Tibial artery (tissue), 4 donors: ENCODE measurements at regions not wholly inside any gene's neighbourhood (a gene's known extent, or its start where the extent isn't known, plus 50 kb on each side); places are given as distances from the start of the nearest gene placed in this dataset.

ENCODE experiments used
- DNase-seq, 2 donors: peaks; one replicate each; pipeline ENCODE4 v3.0.0-alpha.2; 2019
- H3K27ac ChIP-seq, 2 donors: fragments of 200-600 bp; sonication (generic) in 1 of 2; 1 replicate in 1 of 2; 2 replicates in 1 of 2; pipeline ENCODE4 v1.5.1; 2018 to 2019; ENCODE audit warnings: mild to moderate bottlenecking in 1 of 2
- H3K27me3 ChIP-seq, 2 donors: fragments of 200-600 bp; sonication (generic) in 1 of 2; one replicate each; pipeline versions ENCODE4 v1.5.1 to v1.6.0; 2016 to 2019
- H3K36me3 ChIP-seq, 3 donors: fragments of 200-600 bp; sonication (generic) in 2 of 3; one replicate each; pipeline ENCODE4 v1.5.1; 2016 to 2019; ENCODE audit warnings: mild to moderate bottlenecking in 2 of 3
- H3K4me1 ChIP-seq, 4 donors: fragments of 200-600 bp; sonication (generic) in 2 of 4; 1 replicate in 3 of 4; 2 replicates in 1 of 4; pipeline ENCODE4 v1.5.1; 2016 to 2019
- H3K4me3 ChIP-seq, 2 donors: fragments of 200-600 bp; sonication (generic) in 1 of 2; 1 replicate in 1 of 2; 2 replicates in 1 of 2; pipeline ENCODE4 v1.5.1; 2018 to 2019; ENCODE audit warnings: mild to moderate bottlenecking in 2 of 2
- H3K9me3 ChIP-seq, 3 donors: fragments of 200-600 bp; sonication (generic) in 1 of 3; one replicate each; pipeline ENCODE4 v1.5.1; 2016 to 2019
- intact Hi-C: fragments of 100-400 bp; cut with DNase I; formaldehyde crosslinking; loops from one replicate; pipeline ENCODE4 v1.15.0; 2023; ENCODE audit warnings: low total_unique reads
- TF ChIP-seq, protein P1 (sequence below), 2 experiments: fragments of 200-600 bp in 1 of 2; fragments of 450-650 bp in 1 of 2; IDR thresholded peaks; one replicate each; pipeline ENCODE4 v1.5.1; 2017 to 2019; ENCODE audit warnings: antibody characterized with exemption in 2 of 2, mild to moderate bottlenecking in 1 of 2, moderate library complexity in 1 of 2

- Histone ChIP-seq H3K9me3 (no peaks in the 10 kb centered on the region), H3K27ac (no peak overlapping the region), H3K36me3 (no peaks in the 10 kb centered on the region), H3K27me3 (no peaks in the 10 kb centered on the region), H3K4me3 (no peak overlapping the region), H3K4me1 (no peaks in the 10 kb centered on the region)
- TF ChIP-seq, protein P1, sequence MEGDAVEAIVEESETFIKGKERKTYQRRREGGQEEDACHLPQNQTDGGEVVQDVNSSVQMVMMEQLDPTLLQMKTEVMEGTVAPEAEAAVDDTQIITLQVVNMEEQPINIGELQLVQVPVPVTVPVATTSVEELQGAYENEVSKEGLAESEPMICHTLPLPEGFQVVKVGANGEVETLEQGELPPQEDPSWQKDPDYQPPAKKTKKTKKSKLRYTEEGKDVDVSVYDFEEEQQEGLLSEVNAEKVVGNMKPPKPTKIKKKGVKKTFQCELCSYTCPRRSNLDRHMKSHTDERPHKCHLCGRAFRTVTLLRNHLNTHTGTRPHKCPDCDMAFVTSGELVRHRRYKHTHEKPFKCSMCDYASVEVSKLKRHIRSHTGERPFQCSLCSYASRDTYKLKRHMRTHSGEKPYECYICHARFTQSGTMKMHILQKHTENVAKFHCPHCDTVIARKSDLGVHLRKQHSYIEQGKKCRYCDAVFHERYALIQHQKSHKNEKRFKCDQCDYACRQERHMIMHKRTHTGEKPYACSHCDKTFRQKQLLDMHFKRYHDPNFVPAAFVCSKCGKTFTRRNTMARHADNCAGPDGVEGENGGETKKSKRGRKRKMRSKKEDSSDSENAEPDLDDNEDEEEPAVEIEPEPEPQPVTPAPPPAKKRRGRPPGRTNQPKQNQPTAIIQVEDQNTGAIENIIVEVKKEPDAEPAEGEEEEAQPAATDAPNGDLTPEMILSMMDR (IDR thresholded peaks at IDR 0.05): no peak
- no peak for DNase-seq
- intact Hi-C loops: no loop called here
These were observed 364.4 kb upstream of the MCTP2 start for GRCh38 chr15:93866948-93867347.

DNA sequence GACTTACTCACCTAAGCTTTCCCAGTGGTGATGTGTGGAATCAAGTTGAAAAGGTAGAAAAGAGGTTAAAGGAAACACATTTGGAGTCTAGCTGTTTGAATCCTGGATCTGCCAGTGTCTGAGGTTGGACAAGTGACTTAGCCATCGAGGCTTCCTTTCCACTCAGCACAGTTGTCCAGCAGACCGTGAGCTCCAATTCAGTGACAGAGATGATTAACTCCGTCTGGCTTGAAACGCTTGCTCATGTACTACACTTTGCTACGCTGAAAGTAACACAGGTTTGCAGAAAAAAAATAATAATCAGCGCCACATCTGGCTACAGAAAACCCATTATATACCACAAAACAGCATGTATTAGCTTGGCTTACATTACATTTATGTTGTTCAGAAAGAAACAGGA is 364.9 kb upstream of the MCTP2 start:
- Histone ChIP-seq H3K4me1 (no peaks in the 10 kb centered on the region), H3K4me3 (no peak overlapping the region), H3K27me3 (no peaks in the 10 kb centered on the region), H3K27ac (no peak overlapping the region), H3K36me3 (no peaks in the 10 kb centered on the region), H3K9me3 (no peaks in the 10 kb centered on the region)
- intact Hi-C loops: no loop called here
- TF ChIP-seq, protein P1 (IDR thresholded peaks at IDR 0.05): no peak
- no peak for DNase-seq

- Histone ChIP-seq H3K4me3 (no peak overlapping the region), H3K4me1 (no peaks in the 10 kb centered on the region), H3K27me3 (no peaks in the 10 kb centered on the region), H3K9me3 (no peaks in the 10 kb centered on the region), H3K36me3 (no peaks in the 10 kb centered on the region), H3K27ac (no peak overlapping the region)
- TF ChIP-seq, protein P1 (IDR thresholded peaks at IDR 0.05): no peak
- DNase-seq: no peak
- intact Hi-C loops: no loop called here
These were observed 365.8 kb upstream of the MCTP2 start for GRCh38 chr15:93865586-93865985.

DNA sequence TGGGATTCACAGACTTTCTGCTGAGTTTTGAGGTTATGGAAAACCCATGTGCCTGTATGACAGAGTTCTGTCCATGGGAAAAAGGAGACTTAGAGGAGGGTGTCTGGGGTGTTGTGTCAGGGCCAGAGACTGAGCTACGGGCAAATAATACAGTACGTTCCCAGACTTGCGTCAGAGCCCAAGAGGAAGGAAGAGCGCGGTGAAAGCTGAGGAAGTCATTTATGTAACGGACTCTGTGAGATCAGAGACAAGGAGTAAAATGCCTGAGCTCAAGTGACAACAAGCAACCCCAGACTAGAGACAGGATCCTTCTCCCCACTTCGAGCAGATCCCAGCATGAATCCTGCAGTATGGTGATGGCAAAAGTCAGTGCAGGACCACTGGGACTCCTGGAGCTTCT is 368.6 kb upstream of the MCTP2 start:
- H3K36me3 ChIP-seq: no peaks in the 10 kb centered on the region
- H3K4me3 ChIP-seq: no peak overlapping the region
- no peaks in the 10 kb centered on the region for H3K4me1 ChIP-seq
- TF ChIP-seq, protein P1 (IDR thresholded peaks at IDR 0.05): no peak
- intact Hi-C loops: no loop called here
- H3K9me3 ChIP-seq: no peaks in the 10 kb centered on the region
- DNase-seq: peak; percentile 48 to 71
- H3K27me3 ChIP-seq: no peaks in the 10 kb centered on the region
- H3K27ac ChIP-seq: no peak overlapping the region

GRCh38 chr15:93861956-93862741 is 369.2 kb upstream of the MCTP2 start:
- no peaks in the 10 kb centered on the region for H3K4me1 ChIP-seq
- intact Hi-C loops: no loop called here
- H3K9me3 ChIP-seq: no peaks in the 10 kb centered on the region
- TF ChIP-seq, protein P1 (IDR thresholded peaks at IDR 0.05): no peak
- peak; percentile 29 to 60 for DNase-seq
- H3K4me3 ChIP-seq: no peak overlapping the region
- no peaks in the 10 kb centered on the region for H3K27me3 ChIP-seq
- H3K27ac ChIP-seq: no peak overlapping the region
- no peaks in the 10 kb centered on the region for H3K36me3 ChIP-seq
